ENCODE measurements at regions not wholly inside any gene's neighbourhood (a gene's known extent, or its start where the extent isn't known, plus 50 kb on each side); places are given as distances from the start of the nearest gene placed in this dataset.
"Not testable (repeated sequence)": the region's sequence is repeated elsewhere in the genome, so short reads cannot be mapped to it uniquely, and the experiment has no call there.

GRCh38 chr5:82885627-82886389, 191.4 kb downstream of the TMEM167A start:
- DNase-seq = peak; percentile 6

- DNase-seq = no peak
These were observed 192.2 kb downstream of the TMEM167A start for GRCh38 chr5:82884821-82885471.

- DNase-seq = no peak
These were observed 194.9 kb downstream of the TMEM167A start for GRCh38 chr5:82882316-82882715.

- no peak for DNase-seq
These were observed 195.5 kb downstream of the TMEM167A start for GRCh38 chr5:82881571-82882174.

- DNase-seq = no peak
These were observed 198.1 kb downstream of the TMEM167A start for GRCh38 chr5:82879089-82879488.

- no peak for DNase-seq
These were observed 203.7 kb downstream of the TMEM167A start for GRCh38 chr5:82873452-82873851.

GRCh38 chr5:82872321-82873288, 204.6 kb downstream of the TMEM167A start:
- DNase-seq = not testable (repeated sequence)

- no peak for DNase-seq
These were observed 211.6 kb downstream of the TMEM167A start for GRCh38 chr5:82865625-82866024.

GRCh38 chr5:82863266-82863665, 213.9 kb downstream of the TMEM167A start:
- DNase-seq = no peak

GRCh38 chr5:82862711-82863110, 214.5 kb downstream of the TMEM167A start:
- DNase-seq = no peak

- DNase-seq = no peak
These were observed 214.9 kb downstream of the TMEM167A start for GRCh38 chr5:82862261-82862660.

GRCh38 chr5:82861701-82862100, 215.5 kb downstream of the TMEM167A start:
- DNase-seq = no peak

- DNase-seq = no peak
These were observed 217.6 kb downstream of the TMEM167A start for GRCh38 chr5:82859451-82860140.

- DNase-seq = no peak
These were observed 218.8 kb downstream of the TMEM167A start for GRCh38 chr5:82858151-82859025.

- DNase-seq = no peak
These were observed 221.2 kb downstream of the TMEM167A start for GRCh38 chr5:82855893-82856550.

GRCh38 chr5:82854956-82855355, 222.2 kb downstream of the TMEM167A start:
- no peak for DNase-seq

GRCh38 chr5:82851471-82851870, 225.7 kb downstream of the TMEM167A start:
- no peak for DNase-seq

GRCh38 chr5:82850393-82850792, 226.8 kb downstream of the TMEM167A start:
- no peak for DNase-seq

GRCh38 chr5:82849885-82850284, 227.3 kb downstream of the TMEM167A start:
- no peak for DNase-seq

GRCh38 chr5:82847562-82847961, 229.6 kb downstream of the TMEM167A start:
- DNase-seq = no peak

- no peak for DNase-seq
These were observed 237.3 kb downstream of the TMEM167A start for GRCh38 chr5:82839881-82840280.

Data from activated CD4-positive, alpha-beta T cell treated with anti-CD3 and anti-CD28 coated beads, Interleukin-2, Interleukin-6, amounts not matched to agents 100 ng/mL and 50 ng/mL, durations not matched to agents 16 hours and 8 hours (primary cell).